Fibroblast of skin of scalp (primary cell): ENCODE measurements at regions not wholly inside any gene's neighbourhood (a gene's known extent, or its start where the extent isn't known, plus 50 kb on each side); places are given as distances from the start of the nearest gene placed in this dataset.
"Not testable (repeated sequence)": the region's sequence is repeated elsewhere in the genome, so short reads cannot be mapped to it uniquely, and the experiment has no call there.

ENCODE experiments used
- DNase-seq: peaks from one replicate; pipeline ENCODE4 v3.0.0-alpha.2; 2013

DNA sequence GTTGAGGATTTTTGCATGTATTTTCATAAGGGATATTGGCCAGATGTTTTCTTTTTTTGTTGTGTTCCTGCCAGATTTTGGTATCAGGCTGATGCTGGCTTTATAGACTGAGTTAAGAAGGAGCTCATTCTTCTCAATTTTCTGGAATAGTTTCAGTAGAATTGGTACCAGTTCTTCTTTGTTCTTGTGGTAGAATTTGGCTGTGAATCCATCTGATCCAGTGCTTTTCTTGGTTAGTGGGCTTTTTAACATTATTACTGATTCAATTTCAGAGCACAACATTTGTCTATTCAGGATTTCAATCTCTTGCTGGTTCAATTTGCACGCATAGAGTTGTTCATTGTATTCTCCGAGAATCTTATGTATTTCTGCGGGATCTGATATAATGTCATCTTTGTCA is 136.5 kb upstream of the FOXG1 start:
- DNase-seq: no peak

GRCh38 chr14:28635387-28635786 is 131.2 kb upstream of the FOXG1 start:
- peak; percentile 39 for DNase-seq

DNA sequence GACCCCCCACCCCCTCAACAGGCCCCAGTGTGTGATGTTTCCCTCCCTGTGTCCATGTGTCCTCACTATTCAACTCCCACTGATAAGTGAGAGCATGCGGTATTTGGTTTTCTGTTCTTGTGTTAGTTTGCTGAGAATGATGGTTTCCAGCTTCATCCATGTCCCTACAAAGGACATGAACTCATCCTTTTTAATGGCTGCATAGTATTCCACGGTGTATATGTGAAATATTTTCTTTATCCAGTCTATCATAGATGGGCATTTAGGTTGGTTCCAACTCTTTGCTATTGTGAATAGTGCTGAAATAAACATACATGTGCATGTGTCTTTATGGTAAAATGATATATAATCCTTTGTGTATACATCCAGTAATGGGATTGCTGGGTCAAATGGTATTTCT is 130.8 kb upstream of the FOXG1 start:
- DNase-seq: not testable (repeated sequence)

DNA sequence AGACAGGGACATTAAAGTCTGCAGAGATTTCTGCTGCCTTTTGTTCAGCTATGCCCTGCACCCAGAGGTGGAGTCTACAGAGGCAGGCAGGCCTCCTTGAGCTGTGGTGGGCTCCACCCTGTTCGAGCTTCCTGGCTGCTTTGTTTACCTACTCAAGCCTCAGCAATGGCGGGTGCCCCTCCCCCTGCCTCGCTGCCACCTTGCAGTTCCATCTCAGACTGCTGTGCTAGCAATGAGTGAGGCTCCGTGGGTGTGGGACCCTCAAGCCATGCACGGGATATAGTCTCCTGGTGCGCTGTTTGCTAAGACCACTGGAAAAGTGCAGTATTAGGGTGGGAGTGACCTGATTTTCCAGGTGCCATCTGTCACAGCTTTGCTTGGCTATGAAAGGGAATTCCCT is 125.4 kb upstream of the FOXG1 start:
- not testable (repeated sequence) for DNase-seq

DNA sequence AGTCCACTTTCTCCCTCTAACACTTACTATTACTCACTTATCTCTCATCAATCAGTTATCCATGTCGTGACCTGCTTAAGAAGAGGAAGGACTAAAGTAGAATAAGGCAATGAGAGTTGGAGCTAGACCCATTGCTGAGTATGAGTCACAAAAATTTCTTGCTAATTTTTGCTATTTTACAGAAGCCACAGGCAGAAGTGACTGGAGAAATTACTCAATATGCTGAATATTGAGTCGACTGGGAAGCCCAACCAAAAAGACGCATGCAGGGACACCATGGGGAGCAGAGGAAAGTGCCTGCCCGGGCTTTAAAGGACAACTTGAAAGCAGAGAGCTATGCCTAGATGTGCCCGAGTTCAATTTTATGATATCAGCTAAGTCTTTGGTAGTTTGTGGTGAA is 115.4 kb upstream of the FOXG1 start:
- peak; percentile 90 for DNase-seq

DNA sequence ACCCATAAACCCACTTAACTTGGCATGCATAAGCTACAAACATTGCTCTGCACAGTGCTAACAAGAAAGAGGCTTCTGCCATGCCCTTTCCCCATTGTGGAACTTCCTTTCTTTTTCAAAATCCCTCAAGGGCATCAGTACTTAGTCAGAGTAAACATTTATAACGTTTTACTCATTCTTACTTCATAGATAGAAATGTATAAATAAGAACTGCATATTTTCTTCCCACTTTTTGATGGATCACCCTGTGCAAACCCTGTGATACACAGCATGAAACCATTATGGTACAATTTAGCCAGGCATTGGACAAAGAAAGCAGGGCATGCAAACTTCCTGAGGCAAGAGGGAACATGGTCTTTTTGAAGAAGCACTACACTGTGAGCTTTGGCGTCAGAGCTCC is 113.8 kb upstream of the FOXG1 start:
- peak; percentile 83 for DNase-seq

DNA sequence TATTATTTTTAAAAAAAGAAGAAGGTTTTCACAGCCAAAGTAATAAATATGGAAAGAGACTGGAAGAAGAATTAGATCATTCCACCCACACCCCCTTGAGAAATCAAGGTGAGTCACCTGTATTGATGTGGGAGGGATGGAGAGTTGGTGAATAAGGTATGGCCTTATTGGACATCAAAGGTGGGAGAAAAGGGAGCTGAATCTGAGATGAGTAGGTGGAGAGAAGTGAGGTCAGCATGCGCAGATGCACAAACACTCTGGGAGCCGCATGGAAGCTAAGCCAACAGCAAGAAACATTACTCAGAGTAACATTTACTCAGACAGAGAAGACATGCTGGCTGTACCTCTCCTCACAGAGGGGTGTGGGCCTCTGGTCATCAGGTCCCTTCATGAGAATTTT is 113.1 kb upstream of the FOXG1 start:
- no peak for DNase-seq

- DNase-seq: no peak
Observed at GRCh38 chr14:28656704-28657255, 109.8 kb upstream of the FOXG1 start.

DNA sequence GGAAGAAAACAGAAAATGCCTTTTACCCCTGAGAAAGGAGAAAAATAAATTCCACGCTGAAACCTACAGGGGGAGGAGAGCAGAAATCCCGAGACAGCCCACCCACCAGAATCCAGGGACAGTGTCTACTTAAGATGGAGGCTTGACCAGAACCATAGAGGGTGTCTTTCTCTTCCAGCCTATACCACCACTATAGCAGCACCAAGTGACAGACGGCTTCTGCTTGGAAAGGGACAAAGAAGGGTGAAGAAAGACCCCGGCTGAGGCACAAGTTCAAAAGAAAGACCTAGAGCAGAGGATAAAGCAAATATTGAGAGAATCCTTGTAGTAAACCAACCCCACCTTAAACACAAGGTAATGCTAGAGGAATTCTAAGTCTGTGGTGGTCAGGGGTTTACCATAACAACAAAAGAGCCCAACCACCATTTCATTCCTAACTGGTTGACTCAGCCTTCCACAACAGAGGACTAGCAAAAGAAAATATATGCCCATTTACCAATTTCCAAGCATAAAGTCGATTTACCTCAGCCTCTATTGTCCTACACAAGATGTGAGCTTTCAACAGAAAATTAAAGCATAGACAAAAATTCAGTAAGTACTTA is 105.3 kb upstream of the FOXG1 start:
- peak; percentile 88 for DNase-seq

DNA sequence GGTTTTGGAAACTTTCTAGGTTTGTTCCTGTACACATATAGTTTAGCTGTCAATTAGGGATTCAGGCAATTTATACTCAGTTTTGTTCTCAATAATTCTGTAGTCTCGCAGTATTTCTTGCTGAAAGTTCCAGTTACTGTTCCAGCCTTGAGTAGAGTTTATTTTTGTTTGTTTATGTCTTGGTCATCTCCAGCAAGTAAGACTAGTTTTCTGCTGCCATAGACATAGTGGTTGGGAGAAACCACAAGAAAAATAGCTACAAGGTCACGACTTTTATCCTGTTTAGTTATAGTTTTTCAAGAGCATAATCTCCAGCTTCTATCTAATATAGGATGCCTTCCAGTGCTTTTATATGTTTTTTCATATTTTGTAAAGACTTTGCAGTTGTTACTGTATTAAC is 99.6 kb upstream of the FOXG1 start:
- DNase-seq: no peak

- no peak for DNase-seq
Observed at GRCh38 chr14:28671425-28671824, 95.2 kb upstream of the FOXG1 start.

DNA sequence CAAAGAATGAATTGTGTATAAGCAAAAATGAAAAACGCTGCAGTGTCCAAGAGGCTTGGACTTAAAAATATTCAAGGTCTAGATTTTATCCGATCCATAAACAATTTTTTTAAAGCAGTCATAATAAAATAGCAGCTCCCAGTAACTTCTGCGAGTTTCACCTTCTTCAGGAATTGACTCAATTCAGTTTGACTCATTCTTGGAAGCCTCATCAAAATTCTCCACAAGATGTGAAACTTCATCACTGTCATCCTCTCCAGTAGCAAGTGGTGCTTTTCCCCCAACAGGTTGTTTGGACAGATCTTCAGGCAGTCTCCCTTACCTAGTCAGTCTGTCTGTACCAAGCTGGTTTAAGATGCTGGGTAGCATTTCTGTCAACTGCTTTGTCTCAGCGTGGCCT is 93.5 kb upstream of the FOXG1 start:
- DNase-seq: no peak

- peak; percentile 60 for DNase-seq
Observed at GRCh38 chr14:28676479-28676878, 90.1 kb upstream of the FOXG1 start.

- DNase-seq: no peak
Observed at GRCh38 chr14:28677381-28677780, 89.2 kb upstream of the FOXG1 start.

- DNase-seq: no peak
Observed at GRCh38 chr14:28678887-28679286, 87.7 kb upstream of the FOXG1 start.

DNA sequence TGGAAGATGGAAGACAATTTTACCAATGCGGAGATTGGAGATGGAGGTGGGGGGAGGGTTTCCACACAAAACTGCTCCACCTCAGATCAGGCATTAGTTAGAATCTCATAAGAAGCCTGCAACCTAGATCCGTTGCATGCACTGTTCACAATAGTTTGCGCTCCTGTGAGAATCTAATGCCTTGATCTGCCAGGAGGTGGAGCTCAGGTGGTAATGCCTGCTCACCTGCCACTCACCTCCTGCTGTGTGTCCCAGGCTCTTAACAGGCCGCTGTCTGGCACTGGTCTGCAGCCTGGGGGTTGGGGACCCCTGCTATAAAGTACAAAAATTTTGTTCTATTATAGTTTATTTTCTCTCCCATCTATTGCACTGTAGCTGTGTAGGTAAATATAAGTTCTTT is 84.9 kb upstream of the FOXG1 start:
- DNase-seq: no peak

DNA sequence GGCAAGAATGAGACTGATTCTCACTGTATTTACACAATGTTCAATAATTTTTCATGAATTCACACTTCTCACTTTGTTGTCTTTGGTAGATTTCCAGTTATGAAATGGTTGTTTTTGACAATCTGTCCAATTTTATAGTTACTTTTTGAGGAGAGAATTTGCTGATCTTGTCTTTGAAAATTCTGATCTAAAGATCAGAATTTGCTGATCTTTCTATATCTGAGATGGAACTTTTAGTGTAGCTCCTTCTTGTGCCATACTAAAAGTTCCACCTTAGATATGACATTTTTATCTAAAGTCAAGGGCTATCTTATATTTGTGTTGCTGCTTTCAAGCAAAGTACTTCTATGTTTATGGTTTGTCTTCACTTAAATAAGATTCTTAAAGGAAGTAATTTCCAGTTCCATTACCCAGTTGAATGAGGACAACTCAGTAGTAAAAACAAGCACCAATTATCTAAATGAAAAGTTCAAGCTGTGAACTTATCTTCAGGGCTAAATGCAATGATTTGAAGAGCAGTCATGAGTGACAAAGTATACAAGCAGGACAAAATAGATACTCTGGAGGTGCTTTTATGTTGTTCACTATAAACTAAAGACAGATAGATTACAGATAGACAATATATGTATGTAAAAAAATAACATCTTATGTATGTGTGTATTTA is 76.4 kb upstream of the FOXG1 start:
- DNase-seq: no peak

GRCh38 chr14:28695109-28695508 is 71.5 kb upstream of the FOXG1 start:
- DNase-seq: no peak

DNA sequence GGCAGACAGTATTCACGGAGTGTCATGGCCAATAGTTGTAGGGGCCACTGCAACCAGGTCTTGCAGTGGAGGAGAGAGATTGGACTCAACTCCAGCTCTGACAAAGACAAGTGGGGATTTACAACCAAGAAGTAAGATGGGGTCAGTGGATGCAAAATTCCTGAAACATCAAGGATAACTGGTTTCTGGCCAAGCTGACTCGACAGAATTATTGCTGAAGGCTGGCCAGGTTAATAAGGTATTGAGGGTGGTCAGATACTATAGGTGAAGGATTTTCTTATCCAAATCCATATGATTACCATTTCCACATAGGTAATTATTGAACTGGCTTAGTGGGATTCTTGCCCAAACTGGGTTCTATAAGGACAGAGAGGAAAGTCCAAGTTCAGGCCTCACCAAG is 64.9 kb upstream of the FOXG1 start:
- DNase-seq: no peak

GRCh38 chr14:28703482-28703881 is 63.1 kb upstream of the FOXG1 start:
- no peak for DNase-seq

GRCh38 chr14:28704153-28704552 is 62.4 kb upstream of the FOXG1 start:
- DNase-seq: no peak

GRCh38 chr14:28707814-28708213 is 58.8 kb upstream of the FOXG1 start:
- peak; percentile 45 for DNase-seq

- no peak for DNase-seq
Observed at GRCh38 chr14:28709571-28710305, 56.8 kb upstream of the FOXG1 start.
